A673 (cell line): ENCODE measurements at regions not wholly inside any gene's neighbourhood (a gene's known extent, or its start where the extent isn't known, plus 50 kb on each side); places are given as distances from the start of the nearest gene placed in this dataset.

Source experiments
- CTCF ChIP-seq: fragments of 300-800, 200-600 bp; sonication (generic); conservative IDR thresholded peaks from 2 replicates; pipeline ENCODE4 v1.5.1; 2017; ENCODE audit warnings: low read depth, mild to moderate bottlenecking, antibody characterized with exemption, low read length, moderate library complexity, mixed read lengths
- EZH2 ChIP-seq: fragments of 200-600 bp; sonication (generic); IDR thresholded peaks from 2 replicates; pipeline ENCODE4 v1.6.1; 2017; ENCODE audit warnings: borderline replicate concordance, low read depth, mild to moderate bottlenecking, mixed read lengths, antibody characterized with exemption, low read length; ENCODE audit not compliant: poor library complexity, severe bottlenecking

GRCh38 chr2:149815941-149816340, 228.4 kb upstream of the MMADHC start:
- TF ChIP-seq CTCF, result no peak
- no peak for TF ChIP-seq EZH2
